Stimulated activated CD4-positive, alpha-beta T cell treated with anti-CD3 and anti-CD28 coated beads, Interleukin-1b, Interleukin-23, amount 100 ng/mL, for 24 hours (primary cell): ENCODE measurements at regions not wholly inside any gene's neighbourhood (a gene's known extent, or its start where the extent isn't known, plus 50 kb on each side); places are given as distances from the start of the nearest gene placed in this dataset.
"Not testable (repeated sequence)": the region's sequence is repeated elsewhere in the genome, so short reads cannot be mapped to it uniquely, and the experiment has no call there.

Source experiments
- DNase-seq, 4 experiments: peaks; one replicate each; pipeline ENCODE4 v3.0.0-alpha.2; 2020; ENCODE audit warnings: low read depth in 4 of 4, low spot score in 1 of 4

GRCh38 chr15:32536507-32537172, 56.6 kb upstream of the GOLGA8N start:
- DNase-seq = peak in 3 of 4 experiments; percentile 1 to 24 (median 7)

- not testable (repeated sequence) for DNase-seq
These were observed 57.2 kb upstream of the GOLGA8N start for GRCh38 chr15:32536057-32536493.

GRCh38 chr15:32535150-32535898, 57.9 kb upstream of the GOLGA8N start:
- DNase-seq = not testable (repeated sequence)

- DNase-seq = not testable (repeated sequence)
These were observed 67.5 kb upstream of the GOLGA8O start for GRCh38 chr15:32522900-32523299.

DNA sequence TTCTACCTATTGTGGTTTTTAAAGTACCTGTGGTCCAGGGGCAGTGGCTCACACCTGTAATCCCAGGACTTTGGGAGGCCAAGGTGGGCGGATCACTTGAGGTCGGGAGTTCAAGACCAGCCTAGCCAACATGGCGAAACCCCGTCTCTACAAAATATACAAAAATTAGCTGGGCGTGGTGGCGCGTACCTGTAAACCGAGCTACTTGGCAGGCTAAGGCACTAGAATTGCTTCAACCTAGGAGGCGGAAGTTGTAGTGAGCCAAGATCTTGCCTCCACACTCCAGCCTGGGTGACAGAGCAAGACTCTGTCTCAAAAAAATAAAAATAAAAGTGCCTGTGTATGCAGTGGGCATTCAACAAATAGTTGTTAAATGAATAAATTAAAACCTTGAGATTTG, 67.0 kb upstream of the GOLGA8O start:
- not testable (repeated sequence) for DNase-seq

GRCh38 chr15:32518976-32519375, 63.5 kb upstream of the GOLGA8O start:
- not testable (repeated sequence) for DNase-seq

DNA sequence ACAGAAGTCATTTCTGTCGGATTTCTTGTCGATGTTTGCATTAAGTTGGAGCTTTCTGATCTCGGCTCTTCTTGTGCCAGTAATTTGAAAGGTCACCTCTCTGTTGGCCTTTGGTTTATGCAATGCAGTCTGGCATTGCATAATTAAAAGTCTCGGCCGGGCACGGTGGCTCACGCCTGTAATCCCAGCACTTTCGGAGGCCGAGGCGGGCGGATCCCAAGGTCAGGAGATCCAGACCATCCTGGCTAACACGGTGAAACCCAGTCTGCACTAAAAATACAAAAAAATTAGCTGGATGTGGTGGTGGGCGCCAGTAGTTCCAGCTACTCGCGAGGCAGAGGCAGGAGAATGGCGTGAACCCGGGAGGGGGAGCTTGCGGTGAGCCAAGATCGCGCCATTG, 62.6 kb upstream of the GOLGA8O start:
- not testable (repeated sequence) for DNase-seq

DNA sequence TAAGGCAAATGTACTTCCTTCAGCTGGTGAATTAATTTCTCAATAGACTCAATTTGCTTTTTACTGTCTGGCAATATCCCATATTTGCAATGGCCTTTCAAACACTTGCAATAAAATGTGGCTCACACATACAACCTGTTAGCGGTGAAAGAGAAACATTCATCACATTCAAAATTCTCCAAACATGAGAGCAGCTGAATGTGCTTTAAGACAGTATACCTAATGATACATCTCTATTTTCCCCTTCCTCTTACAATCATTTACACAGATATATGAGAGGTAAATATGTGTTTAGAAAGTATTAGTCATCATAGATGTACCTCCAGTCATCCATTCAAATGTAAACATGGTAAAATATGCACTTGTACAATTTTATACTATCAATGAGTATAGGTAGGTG, 61.5 kb upstream of the GOLGA8O start:
- not testable (repeated sequence) for DNase-seq

DNA sequence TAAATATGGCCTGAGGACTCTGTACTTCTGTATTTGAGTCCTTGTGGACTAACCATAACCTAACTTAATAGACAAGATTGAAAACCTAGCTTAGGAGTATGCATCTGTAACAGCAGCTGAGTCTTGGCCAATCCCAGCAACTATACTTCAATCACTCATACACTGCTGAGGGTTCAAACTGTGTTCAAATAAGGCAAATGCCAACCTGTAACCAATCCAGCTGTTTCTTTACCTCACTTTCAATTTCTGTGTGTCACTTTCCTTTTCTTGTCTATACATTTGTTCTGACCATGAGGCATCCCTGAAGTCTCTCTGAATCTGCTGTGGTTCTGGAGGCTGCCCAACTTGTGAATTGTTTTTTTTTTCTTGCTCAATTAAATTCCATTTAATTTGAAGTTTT, 57.9 kb upstream of the GOLGA8O start:
- DNase-seq = not testable (repeated sequence)

DNA sequence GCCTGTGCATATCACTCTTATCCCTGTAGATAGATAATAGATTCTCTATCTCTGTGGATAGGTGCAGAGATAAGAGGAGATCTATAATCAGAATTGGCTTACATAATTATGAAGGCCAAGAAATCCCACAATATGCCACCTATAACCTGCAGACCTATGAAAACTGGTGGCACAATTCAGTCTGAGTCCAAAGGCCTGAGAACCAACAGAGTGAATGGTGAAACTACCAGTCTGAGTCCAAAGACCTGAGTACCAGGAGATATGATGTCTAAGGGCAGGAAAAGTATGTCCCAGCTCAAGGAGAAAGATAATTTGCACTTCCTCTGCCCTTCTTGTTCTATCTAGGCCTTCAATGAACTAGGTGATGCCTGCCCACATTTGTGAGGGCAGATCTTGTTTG, 54.6 kb upstream of the GOLGA8O start:
- DNase-seq = not testable (repeated sequence)

DNA sequence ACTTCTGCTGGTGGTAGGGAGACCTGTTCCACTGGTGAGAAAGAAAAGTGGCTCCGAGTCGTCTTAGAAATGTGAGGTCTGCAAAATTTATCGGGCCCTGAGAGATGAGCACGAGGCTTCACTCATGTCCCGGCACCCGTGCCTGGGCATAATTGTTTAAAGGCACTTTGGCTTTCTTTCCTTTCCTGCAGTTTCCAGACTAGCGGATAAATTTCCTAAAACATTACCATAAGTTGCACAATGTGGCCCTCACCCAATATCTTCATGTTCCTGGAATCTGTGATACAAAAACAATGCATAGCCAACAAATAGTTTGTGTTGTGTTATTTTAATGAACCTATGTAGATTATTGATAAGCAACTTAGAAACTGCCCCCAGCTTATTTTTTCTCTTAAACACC, 52.6 kb upstream of the GOLGA8O start:
- not testable (repeated sequence) for DNase-seq

GRCh38 chr15:32506787-32507186, 51.4 kb upstream of the GOLGA8O start:
- not testable (repeated sequence) for DNase-seq

DNA sequence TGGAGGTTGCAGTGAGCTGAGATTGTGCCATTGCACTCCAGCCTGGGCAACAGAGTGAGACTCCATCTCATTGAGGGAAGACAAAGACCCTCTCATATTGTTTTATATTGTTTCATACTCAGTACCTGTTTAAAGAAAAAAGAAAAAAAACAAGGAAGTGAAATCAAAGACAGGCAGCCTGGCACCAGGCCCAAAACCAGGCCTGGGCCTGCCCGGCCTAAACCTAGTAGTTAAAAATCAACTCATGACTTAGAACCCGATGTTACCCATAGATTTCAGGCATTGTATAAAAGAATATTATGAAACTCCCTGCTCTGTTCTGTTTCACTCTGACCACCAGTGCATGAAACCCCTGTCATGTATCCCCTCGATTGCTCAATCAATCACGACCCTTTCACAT, 50.2 kb upstream of the GOLGA8O start:
- not testable (repeated sequence) for DNase-seq
